ENCODE measurements at regions not wholly inside any gene's neighbourhood (a gene's known extent, or its start where the extent isn't known, plus 50 kb on each side); places are given as distances from the start of the nearest gene placed in this dataset.

- TF ChIP-seq, protein P1, sequence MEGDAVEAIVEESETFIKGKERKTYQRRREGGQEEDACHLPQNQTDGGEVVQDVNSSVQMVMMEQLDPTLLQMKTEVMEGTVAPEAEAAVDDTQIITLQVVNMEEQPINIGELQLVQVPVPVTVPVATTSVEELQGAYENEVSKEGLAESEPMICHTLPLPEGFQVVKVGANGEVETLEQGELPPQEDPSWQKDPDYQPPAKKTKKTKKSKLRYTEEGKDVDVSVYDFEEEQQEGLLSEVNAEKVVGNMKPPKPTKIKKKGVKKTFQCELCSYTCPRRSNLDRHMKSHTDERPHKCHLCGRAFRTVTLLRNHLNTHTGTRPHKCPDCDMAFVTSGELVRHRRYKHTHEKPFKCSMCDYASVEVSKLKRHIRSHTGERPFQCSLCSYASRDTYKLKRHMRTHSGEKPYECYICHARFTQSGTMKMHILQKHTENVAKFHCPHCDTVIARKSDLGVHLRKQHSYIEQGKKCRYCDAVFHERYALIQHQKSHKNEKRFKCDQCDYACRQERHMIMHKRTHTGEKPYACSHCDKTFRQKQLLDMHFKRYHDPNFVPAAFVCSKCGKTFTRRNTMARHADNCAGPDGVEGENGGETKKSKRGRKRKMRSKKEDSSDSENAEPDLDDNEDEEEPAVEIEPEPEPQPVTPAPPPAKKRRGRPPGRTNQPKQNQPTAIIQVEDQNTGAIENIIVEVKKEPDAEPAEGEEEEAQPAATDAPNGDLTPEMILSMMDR (IDR thresholded peaks at IDR 0.05), result no peak
- TF ChIP-seq POLR2A (IDR thresholded peaks at IDR 0.05), result no peak
Observed at GRCh38 chr9:111158363-111158762, 120.1 kb upstream of the LPAR1 start.

Measured in adrenal gland (tissue), 5 donors.